ENCODE measurements at regions not wholly inside any gene's neighbourhood (a gene's known extent, or its start where the extent isn't known, plus 50 kb on each side); places are given as distances from the start of the nearest gene placed in this dataset.

GRCh38 chrX:148270499-148270898 lies 229.9 kb upstream of the AFF2 start:
- TF ChIP-seq, protein P1, sequence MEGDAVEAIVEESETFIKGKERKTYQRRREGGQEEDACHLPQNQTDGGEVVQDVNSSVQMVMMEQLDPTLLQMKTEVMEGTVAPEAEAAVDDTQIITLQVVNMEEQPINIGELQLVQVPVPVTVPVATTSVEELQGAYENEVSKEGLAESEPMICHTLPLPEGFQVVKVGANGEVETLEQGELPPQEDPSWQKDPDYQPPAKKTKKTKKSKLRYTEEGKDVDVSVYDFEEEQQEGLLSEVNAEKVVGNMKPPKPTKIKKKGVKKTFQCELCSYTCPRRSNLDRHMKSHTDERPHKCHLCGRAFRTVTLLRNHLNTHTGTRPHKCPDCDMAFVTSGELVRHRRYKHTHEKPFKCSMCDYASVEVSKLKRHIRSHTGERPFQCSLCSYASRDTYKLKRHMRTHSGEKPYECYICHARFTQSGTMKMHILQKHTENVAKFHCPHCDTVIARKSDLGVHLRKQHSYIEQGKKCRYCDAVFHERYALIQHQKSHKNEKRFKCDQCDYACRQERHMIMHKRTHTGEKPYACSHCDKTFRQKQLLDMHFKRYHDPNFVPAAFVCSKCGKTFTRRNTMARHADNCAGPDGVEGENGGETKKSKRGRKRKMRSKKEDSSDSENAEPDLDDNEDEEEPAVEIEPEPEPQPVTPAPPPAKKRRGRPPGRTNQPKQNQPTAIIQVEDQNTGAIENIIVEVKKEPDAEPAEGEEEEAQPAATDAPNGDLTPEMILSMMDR (IDR thresholded peaks at IDR 0.05), result no peak
- TF ChIP-seq POLR2A (IDR thresholded peaks at IDR 0.05) (no peak), POLR2AphosphoS5 (IDR thresholded peaks at IDR 0.05) (no peak)
